ENCODE measurements at regions not wholly inside any gene's neighbourhood (a gene's known extent, or its start where the extent isn't known, plus 50 kb on each side); places are given as distances from the start of the nearest gene placed in this dataset.

- TF ChIP-seq CTCF (IDR thresholded peaks at IDR 0.05) (no peak), ZFX (IDR thresholded peaks at IDR 0.05; ENCODE audit: borderline replicate concordance) (no peak)
These were observed 338.1 kb downstream of the RFC3 start for GRCh38 chr13:34155931-34156607.

Measured in 22Rv1 (cell line).